Body of pancreas (tissue), 4 donors: ENCODE measurements at regions not wholly inside any gene's neighbourhood (a gene's known extent, or its start where the extent isn't known, plus 50 kb on each side); places are given as distances from the start of the nearest gene placed in this dataset.

Experiments used
- CTCF ChIP-seq, 7 experiments: fragments of 450-650 bp in 4 of 7; fragments of 200-600 bp in 3 of 7; sonication (generic) in 3 of 7; IDR thresholded peaks; one replicate each; pipeline ENCODE4 v1.5.1; 2016 to 2019; ENCODE audit warnings: antibody characterized with exemption in 7 of 7
- POLR2A ChIP-seq, 3 donors: fragments of 450-650 bp; IDR thresholded peaks; one replicate each; pipeline ENCODE4 v1.6.1; 2016; ENCODE audit warnings: antibody characterized with exemption in 3 of 3, mild to moderate bottlenecking in 2 of 3

GRCh38 chr1:66436378-66437135, 97.4 kb upstream of the SGIP1 start:
- TF ChIP-seq CTCF (IDR thresholded peaks at IDR 0.05) (no peak), POLR2A (IDR thresholded peaks at IDR 0.05) (no peak)
